ENCODE measurements at regions not wholly inside any gene's neighbourhood (a gene's known extent, or its start where the extent isn't known, plus 50 kb on each side); places are given as distances from the start of the nearest gene placed in this dataset.

DNA sequence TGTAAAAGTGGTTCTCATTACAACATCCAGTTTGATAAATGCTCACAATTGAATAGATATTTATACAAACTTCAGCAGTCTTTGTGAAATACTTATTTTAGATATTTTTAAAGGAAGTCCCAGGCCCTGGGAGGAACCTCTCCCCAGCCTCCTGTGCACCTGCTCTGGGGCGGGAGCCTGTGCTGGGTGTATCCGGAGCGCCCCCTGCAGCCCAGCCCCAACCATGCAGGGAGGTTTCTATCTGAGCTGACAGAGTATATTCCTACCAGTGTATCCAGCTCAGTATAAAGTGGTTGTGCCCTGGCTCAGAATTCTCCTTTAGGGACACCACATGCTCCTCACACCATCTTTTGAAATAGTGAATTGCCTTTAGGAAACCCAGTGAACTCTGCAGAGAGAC lies 851.8 kb downstream of the TMEM121 start:
- TF ChIP-seq MYC (IDR thresholded peaks at IDR 0.05; ENCODE audit: low read depth, low read length): no peak
- TF ChIP-seq, protein P1, sequence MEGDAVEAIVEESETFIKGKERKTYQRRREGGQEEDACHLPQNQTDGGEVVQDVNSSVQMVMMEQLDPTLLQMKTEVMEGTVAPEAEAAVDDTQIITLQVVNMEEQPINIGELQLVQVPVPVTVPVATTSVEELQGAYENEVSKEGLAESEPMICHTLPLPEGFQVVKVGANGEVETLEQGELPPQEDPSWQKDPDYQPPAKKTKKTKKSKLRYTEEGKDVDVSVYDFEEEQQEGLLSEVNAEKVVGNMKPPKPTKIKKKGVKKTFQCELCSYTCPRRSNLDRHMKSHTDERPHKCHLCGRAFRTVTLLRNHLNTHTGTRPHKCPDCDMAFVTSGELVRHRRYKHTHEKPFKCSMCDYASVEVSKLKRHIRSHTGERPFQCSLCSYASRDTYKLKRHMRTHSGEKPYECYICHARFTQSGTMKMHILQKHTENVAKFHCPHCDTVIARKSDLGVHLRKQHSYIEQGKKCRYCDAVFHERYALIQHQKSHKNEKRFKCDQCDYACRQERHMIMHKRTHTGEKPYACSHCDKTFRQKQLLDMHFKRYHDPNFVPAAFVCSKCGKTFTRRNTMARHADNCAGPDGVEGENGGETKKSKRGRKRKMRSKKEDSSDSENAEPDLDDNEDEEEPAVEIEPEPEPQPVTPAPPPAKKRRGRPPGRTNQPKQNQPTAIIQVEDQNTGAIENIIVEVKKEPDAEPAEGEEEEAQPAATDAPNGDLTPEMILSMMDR (IDR thresholded peaks at IDR 0.05; ENCODE audit: low read depth, low read length): peak; percentile 79
- no peak for TF ChIP-seq POLR2A (IDR thresholded peaks at IDR 0.05; ENCODE audit: extremely low read depth, insufficient read length)
- TF ChIP-seq, protein P2, sequence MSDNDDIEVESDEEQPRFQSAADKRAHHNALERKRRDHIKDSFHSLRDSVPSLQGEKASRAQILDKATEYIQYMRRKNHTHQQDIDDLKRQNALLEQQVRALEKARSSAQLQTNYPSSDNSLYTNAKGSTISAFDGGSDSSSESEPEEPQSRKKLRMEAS (IDR thresholded peaks at IDR 0.05; ENCODE audit: low read depth, low read length): no peak

All from NB4 (cell line).